GM21576 (cell line): ENCODE measurements at regions not wholly inside any gene's neighbourhood (a gene's known extent, or its start where the extent isn't known, plus 50 kb on each side); places are given as distances from the start of the nearest gene placed in this dataset.
A peak's percentile ranks its signal among the peaks of the same experiment; 100 is the strongest.
"Not testable (repeated sequence)": the region's sequence is repeated elsewhere in the genome, so short reads cannot be mapped to it uniquely, and the experiment has no call there.

Experiments used
- ATAC-seq: cut with Tn5 transposase; IDR thresholded peaks from one replicate; pipeline ENCODE4 v1.9.1; 2021; ENCODE audit warnings: mild to moderate bottlenecking, moderate library complexity; ENCODE audit not compliant: unreplicated experiment

GRCh38 chr4:171378323-171378722 is 434.9 kb upstream of the GALNTL6 start:
- ATAC-seq, result no peak

- ATAC-seq, result no peak
Measured at GRCh38 chr4:171376724-171377123, 436.5 kb upstream of the GALNTL6 start.

- ATAC-seq, result no peak
Measured at GRCh38 chr4:171353535-171353934, 459.7 kb upstream of the GALNTL6 start.

- no peak for ATAC-seq
Measured at GRCh38 chr4:171348090-171348489, 465.1 kb upstream of the GALNTL6 start.

GRCh38 chr4:171342646-171343045 is 470.6 kb upstream of the GALNTL6 start:
- no peak for ATAC-seq

GRCh38 chr4:171340258-171340657 is 472.9 kb upstream of the GALNTL6 start:
- ATAC-seq, result no peak

GRCh38 chr4:171334549-171334948 is 478.7 kb upstream of the GALNTL6 start:
- ATAC-seq, result no peak

- ATAC-seq, result no peak
Measured at GRCh38 chr4:171308661-171309060, 504.5 kb upstream of the GALNTL6 start.

GRCh38 chr4:171298048-171298718 is 515.0 kb upstream of the GALNTL6 start:
- not testable (repeated sequence) for ATAC-seq

GRCh38 chr4:171288816-171289432 is 524.3 kb upstream of the GALNTL6 start:
- ATAC-seq, result peak; percentile 68

GRCh38 chr4:171281359-171281758 is 531.8 kb upstream of the GALNTL6 start:
- no peak for ATAC-seq

- ATAC-seq, result no peak
Measured at GRCh38 chr4:171279131-171279530, 534.1 kb upstream of the GALNTL6 start.

GRCh38 chr4:171266671-171267070 is 546.5 kb upstream of the GALNTL6 start:
- no peak for ATAC-seq

GRCh38 chr4:171265190-171265818 is 547.9 kb upstream of the GALNTL6 start:
- ATAC-seq, result no peak

- ATAC-seq, result no peak
Measured at GRCh38 chr4:171256223-171256622, 557.0 kb upstream of the GALNTL6 start.

- ATAC-seq, result no peak
Measured at GRCh38 chr4:171246948-171247347, 566.3 kb upstream of the GALNTL6 start.

- ATAC-seq, result no peak
Measured at GRCh38 chr4:171242831-171243230, 570.4 kb upstream of the GALNTL6 start.

GRCh38 chr4:171239196-171239595 is 574.0 kb upstream of the GALNTL6 start:
- ATAC-seq, result no peak

GRCh38 chr4:171235521-171235920 is 577.7 kb upstream of the GALNTL6 start:
- no peak for ATAC-seq

- ATAC-seq, result not testable (repeated sequence)
Measured at GRCh38 chr4:171229354-171229753, 583.9 kb upstream of the GALNTL6 start.

GRCh38 chr4:171221181-171221580 is 592.0 kb upstream of the GALNTL6 start:
- ATAC-seq, result no peak

- no peak for ATAC-seq
Measured at GRCh38 chr4:171203425-171203824, 609.8 kb upstream of the GALNTL6 start.
